ENCODE measurements at regions not wholly inside any gene's neighbourhood (a gene's known extent, or its start where the extent isn't known, plus 50 kb on each side); places are given as distances from the start of the nearest gene placed in this dataset.

DNA sequence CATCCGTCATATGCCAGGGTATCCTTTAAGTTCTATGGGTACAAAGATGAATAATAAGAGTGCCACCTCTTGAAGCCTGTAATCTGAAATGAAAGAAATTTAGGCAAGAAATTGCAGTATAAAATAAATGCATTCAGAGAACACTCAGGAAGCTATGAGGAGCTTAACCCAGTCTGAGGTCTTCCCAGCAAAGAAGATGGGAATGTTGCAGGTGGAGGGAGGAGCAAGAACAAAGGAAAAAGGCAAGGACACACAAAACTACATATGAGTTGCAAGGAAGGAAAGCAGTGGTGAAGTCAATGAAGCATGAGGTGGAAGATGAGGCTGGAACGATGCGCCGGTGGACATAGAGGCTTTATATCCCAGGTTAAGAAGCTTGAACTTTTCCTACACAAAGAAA, 67.0 kb upstream of the DST start:
- no peak for FAIRE-seq

DNA sequence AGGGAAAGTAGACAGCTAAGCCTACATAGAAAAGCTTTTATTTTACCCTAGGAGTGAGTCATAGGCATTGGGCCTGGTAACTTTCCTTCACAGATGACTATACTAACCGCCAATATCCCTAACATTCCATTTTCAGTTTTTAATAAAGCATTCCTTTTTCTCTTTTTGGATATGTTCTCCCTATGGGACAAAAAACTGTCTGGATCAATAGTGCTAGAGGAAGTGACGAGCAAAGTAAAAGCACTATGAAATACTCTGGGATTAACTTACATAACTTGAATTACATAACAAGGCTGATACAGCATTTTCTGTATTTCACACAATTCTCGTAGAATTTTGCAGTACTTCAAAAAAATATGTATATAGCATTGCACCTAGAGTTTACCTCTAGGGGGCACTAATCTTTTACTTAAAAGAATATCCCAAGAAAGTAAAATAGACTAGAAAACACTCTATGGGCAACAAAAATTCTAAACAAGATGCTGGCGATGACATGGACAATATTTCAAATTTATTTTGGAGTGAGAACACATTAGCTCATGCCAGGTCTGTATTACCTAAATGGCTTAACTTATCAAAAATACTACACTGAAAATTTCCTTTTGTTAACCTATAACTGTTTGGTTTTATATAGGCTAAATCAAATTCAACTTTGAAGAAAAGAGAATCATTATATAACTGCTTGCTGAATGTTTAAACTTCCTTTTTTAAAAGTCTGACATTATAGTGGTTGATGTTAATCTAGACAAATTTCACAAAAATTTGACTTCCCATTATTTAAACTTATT, 66.3 kb upstream of the DST start:
- peak; percentile 86 for FAIRE-seq

DNA sequence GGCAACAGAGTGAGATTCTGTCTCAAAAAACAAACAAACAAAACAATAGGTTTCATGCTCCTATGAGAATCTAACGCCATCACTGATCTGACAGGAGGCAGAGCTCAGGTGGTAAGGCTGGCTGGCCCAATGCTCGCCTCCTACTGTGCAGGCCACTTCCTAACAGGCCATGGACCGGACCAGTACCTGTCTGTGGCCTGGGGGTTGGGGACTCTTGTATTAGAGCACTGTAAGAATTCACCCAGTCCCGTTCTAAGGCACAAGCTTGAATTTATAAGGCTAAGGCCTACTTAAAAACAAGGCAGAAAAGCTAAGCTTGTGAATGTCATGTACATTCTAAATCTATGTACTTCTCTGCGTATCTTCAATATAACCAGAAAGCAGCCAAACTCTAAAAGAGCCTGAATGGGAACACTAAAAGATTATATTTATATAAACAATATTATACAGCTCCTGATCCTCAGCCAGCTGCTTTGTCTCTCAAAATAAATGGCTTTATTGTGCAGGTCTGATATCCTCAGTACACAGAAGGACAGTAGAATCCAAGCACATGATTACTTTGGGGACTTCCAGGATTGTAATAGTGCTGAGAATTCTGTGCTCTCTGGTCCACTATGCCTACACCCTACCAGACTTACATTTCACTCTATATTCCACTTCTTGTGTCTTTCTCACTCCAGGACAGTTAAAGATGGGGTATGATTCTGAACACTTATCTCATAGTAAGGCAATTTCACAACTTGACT, 64.5 kb upstream of the DST start:
- FAIRE-seq = no peak

DNA sequence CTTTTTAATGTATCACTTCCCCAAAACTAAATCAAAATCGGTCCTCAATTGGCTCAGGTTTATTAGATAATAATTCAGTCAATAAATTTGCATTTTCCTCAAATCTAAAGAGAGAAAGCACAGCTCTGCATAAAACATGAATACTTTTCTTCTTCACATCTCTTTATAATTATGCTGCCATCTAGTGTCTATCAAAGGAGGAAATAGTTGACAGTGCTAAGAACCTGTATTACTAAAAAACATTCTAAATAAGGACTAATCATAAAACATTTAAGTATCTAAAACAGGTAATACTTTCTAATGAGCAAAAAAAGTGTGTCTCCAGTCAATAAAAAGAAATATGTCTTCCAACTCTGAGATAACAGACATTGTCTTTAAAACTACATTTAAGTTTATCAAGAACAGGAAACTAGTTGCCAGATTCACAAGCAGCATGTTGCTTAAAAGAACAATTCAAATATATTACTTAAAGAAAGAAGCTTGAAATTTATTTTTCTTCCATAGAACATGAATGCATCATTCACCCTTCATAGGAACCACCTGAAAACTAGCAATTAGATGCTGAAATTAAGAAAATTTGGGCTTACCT, 56.5 kb upstream of the DST start:
- FAIRE-seq = peak; percentile 93

DNA sequence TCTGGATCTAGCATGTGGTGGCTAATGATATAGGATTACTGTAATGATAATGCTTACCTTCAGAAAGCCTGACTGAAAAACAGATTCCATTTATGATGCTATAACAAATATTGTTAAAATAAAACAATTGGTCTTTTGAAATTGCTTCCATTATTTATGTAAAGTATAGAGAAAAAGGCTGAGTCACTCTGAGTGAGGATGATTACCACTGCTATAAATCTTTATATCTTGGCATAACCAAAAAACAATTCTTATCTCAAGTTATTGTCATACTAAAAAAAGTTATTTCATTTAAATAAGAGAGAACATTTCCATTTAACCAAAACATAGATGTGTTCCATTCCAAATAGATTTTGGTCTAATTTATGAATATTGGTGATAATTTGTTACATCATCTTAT, 53.0 kb upstream of the DST start:
- FAIRE-seq = no peak

DNA sequence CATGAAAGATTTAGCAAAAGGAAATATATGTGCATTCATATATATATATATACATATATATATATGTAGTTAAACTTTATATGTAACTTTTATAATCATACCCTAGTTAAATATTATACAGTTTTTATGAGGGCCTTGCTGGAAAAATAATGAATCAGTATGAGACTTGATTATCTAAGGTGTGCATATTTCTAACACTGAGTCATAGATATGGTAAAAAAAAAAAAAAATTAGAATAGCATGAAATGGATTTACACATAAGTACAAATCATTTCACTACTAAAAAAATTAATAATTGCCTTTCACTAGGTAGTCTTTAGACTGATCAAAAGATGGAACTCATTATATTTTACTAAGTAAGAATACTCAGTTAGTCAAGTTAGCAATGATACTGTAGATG, 51.3 kb upstream of the DST start:
- no peak for FAIRE-seq

DNA sequence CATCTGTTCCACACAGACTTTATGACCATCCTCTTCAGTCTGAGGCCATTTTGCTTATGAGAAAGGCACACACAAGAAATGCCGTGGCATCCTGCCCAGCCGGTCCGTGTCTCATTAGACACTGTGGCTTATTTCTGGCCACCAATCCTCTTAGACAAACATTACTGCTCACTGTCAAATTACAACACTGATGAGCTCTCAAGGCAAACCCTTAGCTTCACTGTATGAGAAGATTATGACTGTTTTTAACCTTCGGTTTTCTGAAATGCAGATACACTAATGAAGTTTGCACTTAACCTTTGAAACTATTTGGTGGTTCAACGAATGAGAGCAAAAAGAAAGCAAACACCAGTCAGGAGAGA, 50.5 kb upstream of the DST start:
- no peak for FAIRE-seq

DNA sequence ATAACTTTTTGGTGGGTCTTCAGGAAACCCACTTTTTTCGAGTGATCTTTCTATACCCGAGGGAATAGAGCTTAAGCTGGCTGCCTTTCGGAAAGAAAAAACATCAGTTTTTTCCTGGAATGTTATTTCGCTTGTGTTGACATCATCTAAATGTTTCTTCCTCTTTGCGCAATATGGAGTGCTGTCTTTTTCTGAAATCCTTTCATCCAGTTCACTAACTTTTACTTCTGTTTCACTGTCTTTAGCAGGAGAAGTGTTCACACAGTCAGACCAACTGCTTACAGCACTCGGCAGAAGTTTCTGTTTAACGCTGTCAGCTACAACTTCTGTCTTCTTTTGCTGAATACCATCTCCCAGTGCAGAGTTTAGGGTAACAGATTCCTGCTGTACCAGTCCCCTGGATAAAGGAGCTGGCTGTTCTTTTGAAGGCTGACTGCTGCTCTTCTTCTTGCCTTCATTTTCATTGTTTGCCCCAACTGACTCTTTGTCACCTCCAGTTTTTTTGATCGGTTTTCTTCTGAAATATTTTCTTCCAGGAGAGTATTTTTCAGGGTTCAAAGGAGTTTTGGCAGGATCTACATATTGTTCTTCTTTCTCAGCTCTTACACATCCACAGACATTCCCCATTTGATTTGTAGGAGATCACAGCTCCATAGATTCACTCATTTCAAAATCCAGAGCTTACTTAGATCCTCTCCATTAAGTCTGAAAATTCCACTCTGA, 50.0 kb upstream of the DST start:
- no peak for FAIRE-seq
